Hepatocyte (in vitro differentiated cells): ENCODE measurements at regions not wholly inside any gene's neighbourhood (a gene's known extent, or its start where the extent isn't known, plus 50 kb on each side); places are given as distances from the start of the nearest gene placed in this dataset.

Source experiments
- EZH2 ChIP-seq: fragments of 200-600 bp; sonication (generic); IDR thresholded peaks from 2 replicates; pipeline ENCODE4 v1.6.1; 2016; ENCODE audit warnings: antibody characterized with exemption, mild to moderate bottlenecking, borderline replicate concordance
- TF ChIP-seq, protein P1 (sequence below): fragments of 200-600 bp; sonication (generic); IDR thresholded peaks from 2 replicates; pipeline ENCODE4 v1.5.1; 2016; ENCODE audit warnings: antibody characterized with exemption, mild to moderate bottlenecking; ENCODE audit not compliant: poor library complexity

- TF ChIP-seq, protein P1, sequence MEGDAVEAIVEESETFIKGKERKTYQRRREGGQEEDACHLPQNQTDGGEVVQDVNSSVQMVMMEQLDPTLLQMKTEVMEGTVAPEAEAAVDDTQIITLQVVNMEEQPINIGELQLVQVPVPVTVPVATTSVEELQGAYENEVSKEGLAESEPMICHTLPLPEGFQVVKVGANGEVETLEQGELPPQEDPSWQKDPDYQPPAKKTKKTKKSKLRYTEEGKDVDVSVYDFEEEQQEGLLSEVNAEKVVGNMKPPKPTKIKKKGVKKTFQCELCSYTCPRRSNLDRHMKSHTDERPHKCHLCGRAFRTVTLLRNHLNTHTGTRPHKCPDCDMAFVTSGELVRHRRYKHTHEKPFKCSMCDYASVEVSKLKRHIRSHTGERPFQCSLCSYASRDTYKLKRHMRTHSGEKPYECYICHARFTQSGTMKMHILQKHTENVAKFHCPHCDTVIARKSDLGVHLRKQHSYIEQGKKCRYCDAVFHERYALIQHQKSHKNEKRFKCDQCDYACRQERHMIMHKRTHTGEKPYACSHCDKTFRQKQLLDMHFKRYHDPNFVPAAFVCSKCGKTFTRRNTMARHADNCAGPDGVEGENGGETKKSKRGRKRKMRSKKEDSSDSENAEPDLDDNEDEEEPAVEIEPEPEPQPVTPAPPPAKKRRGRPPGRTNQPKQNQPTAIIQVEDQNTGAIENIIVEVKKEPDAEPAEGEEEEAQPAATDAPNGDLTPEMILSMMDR, result no peak
- no peak for TF ChIP-seq EZH2
Observed at GRCh38 chr4:58359590-58359989, 1249.4 kb upstream of the IGFBP7 start.
